ENCODE measurements at regions not wholly inside any gene's neighbourhood (a gene's known extent, or its start where the extent isn't known, plus 50 kb on each side); places are given as distances from the start of the nearest gene placed in this dataset.

- no peaks in the 10 kb centered on the region for H3K9me3 ChIP-seq
- no peak overlapping the region for H3K27ac ChIP-seq
- no peaks in the 10 kb centered on the region for H3K27me3 ChIP-seq (ENCODE audit: insufficient read depth in 3 of 3, low read length in 2 of 3)
- no peak for DNase-seq
- TF ChIP-seq CTCF (IDR thresholded peaks at IDR 0.05), result no peak
- 65 to 68% (median 66%) methylated on average over 8 of the region's 8 CpGs for WGBS, 3 donors
- no peak overlapping the region for H3K4me3 ChIP-seq
- H3K36me3 ChIP-seq (ENCODE audit: insufficient read depth in 1 of 2, low read depth in 1 of 2), result no peaks in the 10 kb centered on the region
- ATAC-seq, result no peak
- H3K4me1 ChIP-seq, result no peaks in the 10 kb centered on the region
- intact Hi-C loops (cut with DNase I), result no loop called here
Measured at GRCh38 chr2:57881998-57882888, 164.4 kb upstream of the VRK2 start.

- no peak for TF ChIP-seq CTCF (IDR thresholded peaks at IDR 0.05)
- ATAC-seq (no peak), DNase-seq (no peak)
- Histone ChIP-seq H3K4me1 (no peaks in the 10 kb centered on the region), H3K36me3 (ENCODE audit: insufficient read depth in 1 of 2, low read depth in 1 of 2) (no peaks in the 10 kb centered on the region), H3K9me3 (no peaks in the 10 kb centered on the region), H3K27ac (no peak overlapping the region), H3K27me3 (ENCODE audit: insufficient read depth in 3 of 3, low read length in 2 of 3) (no peaks in the 10 kb centered on the region), H3K4me3 (no peak overlapping the region)
- intact Hi-C loops (cut with DNase I), result no loop called here
- 65 to 72% (median 70%) methylated on average over 5 of the region's 5 CpGs for WGBS, 3 donors
Measured at GRCh38 chr2:57882895-57883515, 163.6 kb upstream of the VRK2 start.

- ATAC-seq (no peak), DNase-seq (no peak)
- Histone ChIP-seq H3K27me3 (ENCODE audit: insufficient read depth in 3 of 3, low read length in 2 of 3) (no peaks in the 10 kb centered on the region), H3K4me3 (no peak overlapping the region), H3K9me3 (no peaks in the 10 kb centered on the region), H3K36me3 (ENCODE audit: insufficient read depth in 1 of 2, low read depth in 1 of 2) (no peaks in the 10 kb centered on the region), H3K4me1 (no peaks in the 10 kb centered on the region), H3K27ac (no peak overlapping the region)
- WGBS, 3 donors, result 83 to 86% (median 85%) methylated on average over 1 of the region's 1 CpG
- intact Hi-C loops (cut with DNase I), result no loop called here
- no peak for TF ChIP-seq CTCF (IDR thresholded peaks at IDR 0.05)
Measured at GRCh38 chr2:57884281-57884680, 162.3 kb upstream of the VRK2 start.

- H3K27me3 ChIP-seq (ENCODE audit: insufficient read depth in 3 of 3, low read length in 2 of 3), result no peaks in the 10 kb centered on the region
- H3K4me1 ChIP-seq, result no peaks in the 10 kb centered on the region
- H3K36me3 ChIP-seq (ENCODE audit: insufficient read depth in 1 of 2, low read depth in 1 of 2), result no peaks in the 10 kb centered on the region
- no peak overlapping the region for H3K27ac ChIP-seq
- ATAC-seq (no peak), DNase-seq (no peak)
- intact Hi-C loops (cut with DNase I), result no loop called here
- H3K4me3 ChIP-seq, result no peak overlapping the region
- no peak for TF ChIP-seq CTCF (IDR thresholded peaks at IDR 0.05)
- no peaks in the 10 kb centered on the region for H3K9me3 ChIP-seq
Measured at GRCh38 chr2:57885742-57886141, 160.9 kb upstream of the VRK2 start.
